ENCODE measurements at regions not wholly inside any gene's neighbourhood (a gene's known extent, or its start where the extent isn't known, plus 50 kb on each side); places are given as distances from the start of the nearest gene placed in this dataset.

DNA sequence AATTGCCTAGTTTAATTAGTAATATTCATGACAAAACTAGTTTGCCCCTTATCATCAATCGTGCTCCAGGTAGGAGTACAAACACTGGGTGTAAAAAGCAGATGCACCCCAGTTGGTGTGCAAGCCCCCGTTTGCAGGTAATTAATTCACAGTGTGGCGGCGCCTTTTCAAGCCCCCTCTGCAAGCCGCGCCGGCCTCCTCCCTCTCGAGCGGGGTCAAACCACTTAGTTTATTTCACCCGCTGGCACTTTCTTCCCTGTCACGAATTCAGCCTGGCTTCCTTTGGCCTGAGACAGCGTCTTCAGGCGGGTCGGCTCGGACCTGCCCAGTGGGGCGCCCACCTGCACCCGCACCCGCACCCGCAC lies 64.7 kb upstream of the MAPRE2 start:
- H3K27me3 ChIP-seq (ENCODE audit: insufficient read depth, low read depth, severe bottlenecking), result peaks cover 40% of the 10 kb centered on the region
- TF ChIP-seq, protein P1, sequence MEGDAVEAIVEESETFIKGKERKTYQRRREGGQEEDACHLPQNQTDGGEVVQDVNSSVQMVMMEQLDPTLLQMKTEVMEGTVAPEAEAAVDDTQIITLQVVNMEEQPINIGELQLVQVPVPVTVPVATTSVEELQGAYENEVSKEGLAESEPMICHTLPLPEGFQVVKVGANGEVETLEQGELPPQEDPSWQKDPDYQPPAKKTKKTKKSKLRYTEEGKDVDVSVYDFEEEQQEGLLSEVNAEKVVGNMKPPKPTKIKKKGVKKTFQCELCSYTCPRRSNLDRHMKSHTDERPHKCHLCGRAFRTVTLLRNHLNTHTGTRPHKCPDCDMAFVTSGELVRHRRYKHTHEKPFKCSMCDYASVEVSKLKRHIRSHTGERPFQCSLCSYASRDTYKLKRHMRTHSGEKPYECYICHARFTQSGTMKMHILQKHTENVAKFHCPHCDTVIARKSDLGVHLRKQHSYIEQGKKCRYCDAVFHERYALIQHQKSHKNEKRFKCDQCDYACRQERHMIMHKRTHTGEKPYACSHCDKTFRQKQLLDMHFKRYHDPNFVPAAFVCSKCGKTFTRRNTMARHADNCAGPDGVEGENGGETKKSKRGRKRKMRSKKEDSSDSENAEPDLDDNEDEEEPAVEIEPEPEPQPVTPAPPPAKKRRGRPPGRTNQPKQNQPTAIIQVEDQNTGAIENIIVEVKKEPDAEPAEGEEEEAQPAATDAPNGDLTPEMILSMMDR (IDR thresholded peaks at IDR 0.05; ENCODE audit: low read depth, low read length), result no peak
- H3K4me3 ChIP-seq (ENCODE audit: low read depth, low read length), result peak overlapping the region; percentile 75
- no peaks in the 10 kb centered on the region for H3K9me3 ChIP-seq (ENCODE audit: severe bottlenecking)
- no peak for DNase-seq
- H3K27ac ChIP-seq, result no peak overlapping the region
- H3K36me3 ChIP-seq, result no peaks in the 10 kb centered on the region

DNA sequence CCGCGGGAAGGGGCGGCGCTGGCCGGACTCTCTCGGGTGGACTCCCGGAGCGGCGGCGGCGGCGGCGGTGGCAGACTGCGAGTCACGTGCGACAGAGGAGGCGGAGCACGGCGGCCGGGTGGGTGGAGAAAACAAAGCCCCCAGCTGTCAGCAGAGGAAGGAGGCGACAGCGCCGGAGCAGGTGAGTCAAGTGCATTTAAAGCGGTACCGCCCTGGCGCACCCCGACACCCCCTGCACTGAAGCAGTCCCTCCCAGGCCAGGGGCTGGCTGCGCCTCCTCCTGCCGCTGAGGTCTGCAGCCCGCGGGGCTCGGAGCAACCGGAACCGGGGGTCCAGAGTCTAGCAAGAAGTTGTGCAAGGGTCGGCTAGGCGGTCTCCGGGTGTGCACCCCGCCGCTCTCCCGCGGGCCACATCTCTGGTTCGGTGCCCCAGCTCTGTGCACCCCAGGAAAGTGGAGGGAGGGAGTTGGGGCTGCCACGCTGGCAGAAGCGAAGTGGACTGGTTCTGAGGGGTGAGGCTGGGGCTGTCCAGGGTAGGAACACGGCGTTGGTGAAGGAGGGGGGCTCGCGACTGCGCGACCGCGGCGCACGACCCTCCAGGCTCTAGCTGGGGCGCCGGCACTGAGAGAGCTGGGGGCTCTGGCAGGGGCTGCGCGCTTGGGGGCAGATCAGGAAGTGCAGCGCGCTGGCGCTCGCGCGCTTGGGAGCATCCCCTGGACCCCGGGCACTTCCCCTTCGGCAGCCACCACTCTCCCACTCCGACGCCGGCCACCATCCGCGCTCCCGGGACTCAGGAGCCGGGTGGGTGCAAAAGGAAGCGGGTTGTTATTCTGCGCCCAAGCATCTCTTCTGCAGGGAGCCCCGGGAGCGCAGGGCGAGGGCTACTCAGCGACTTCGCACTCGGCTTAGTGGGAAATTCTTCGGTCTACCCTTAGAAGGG lies 64.0 kb upstream of the MAPRE2 start:
- H3K4me3 ChIP-seq (ENCODE audit: low read depth, low read length), result peak overlapping the region; percentile 75
- H3K9me3 ChIP-seq (ENCODE audit: severe bottlenecking), result no peaks in the 10 kb centered on the region
- no peak overlapping the region for H3K27ac ChIP-seq
- peak; percentile 86 for DNase-seq
- no peaks in the 10 kb centered on the region for H3K36me3 ChIP-seq
- TF ChIP-seq, protein P1 (IDR thresholded peaks at IDR 0.05; ENCODE audit: low read depth, low read length), result no peak
- peaks cover 40% of the 10 kb centered on the region for H3K27me3 ChIP-seq (ENCODE audit: insufficient read depth, low read depth, severe bottlenecking)

DNA sequence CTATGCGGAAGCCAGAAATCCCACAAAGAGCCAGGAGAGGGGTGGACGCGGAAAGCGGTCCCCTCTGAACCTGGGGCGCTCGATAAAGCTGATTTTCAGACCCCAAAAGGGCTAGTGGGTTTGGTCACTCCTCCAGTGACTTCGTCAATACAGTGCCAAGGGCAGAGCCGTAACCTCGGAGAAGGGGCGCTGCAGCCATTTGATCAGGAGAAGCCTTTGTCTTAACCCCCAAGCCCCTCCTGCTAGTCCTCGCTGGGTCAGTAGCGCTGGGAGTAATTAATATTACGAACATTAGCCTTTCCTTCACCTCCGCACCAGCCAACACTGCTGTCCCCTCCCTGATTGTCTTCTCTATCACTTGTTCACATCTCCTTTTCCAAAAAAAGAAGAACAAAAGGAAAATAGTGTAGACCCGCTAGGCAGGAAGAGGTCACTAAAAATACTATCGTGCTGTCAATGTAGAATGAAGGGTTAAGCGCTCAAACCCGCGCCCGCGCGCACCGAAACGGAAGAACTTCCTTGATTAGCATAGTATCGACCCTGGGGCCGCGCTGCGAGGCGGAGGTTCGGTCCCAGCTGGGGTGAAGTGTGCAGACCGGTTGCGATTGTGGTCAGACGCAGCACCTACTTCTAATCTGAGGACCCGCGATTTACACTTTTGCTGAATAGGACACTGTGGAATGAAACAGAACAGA lies 63.2 kb upstream of the MAPRE2 start:
- DNase-seq, result peak; percentile 63
- TF ChIP-seq, protein P1 (IDR thresholded peaks at IDR 0.05; ENCODE audit: low read depth, low read length), result no peak
- H3K27ac ChIP-seq, result no peak overlapping the region
- peak overlapping the region; percentile 75 for H3K4me3 ChIP-seq (ENCODE audit: low read depth, low read length)
- no peaks in the 10 kb centered on the region for H3K9me3 ChIP-seq (ENCODE audit: severe bottlenecking)
- H3K27me3 ChIP-seq (ENCODE audit: insufficient read depth, low read depth, severe bottlenecking), result peaks cover 40% of the 10 kb centered on the region
- no peaks in the 10 kb centered on the region for H3K36me3 ChIP-seq

DNA sequence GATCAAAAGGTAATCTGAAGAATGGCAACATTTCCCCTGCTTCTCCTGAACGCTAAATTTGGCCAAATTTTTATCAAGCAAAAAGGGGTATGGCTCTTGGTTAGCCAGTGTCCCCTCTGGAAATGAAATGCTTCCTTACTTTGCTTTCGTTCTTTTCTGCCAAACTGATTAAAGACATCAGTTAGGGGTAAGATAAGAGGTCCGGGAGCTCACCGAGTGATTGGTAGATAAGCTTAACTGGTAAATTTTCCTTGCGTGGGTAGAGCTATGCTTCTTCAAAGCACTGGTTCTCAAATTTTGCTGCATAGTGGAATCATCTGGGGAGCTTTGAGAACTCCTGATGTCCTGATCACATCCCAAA lies 62.7 kb upstream of the MAPRE2 start:
- Histone ChIP-seq H3K27me3 (ENCODE audit: insufficient read depth, low read depth, severe bottlenecking) (peaks cover 36% of the 10 kb centered on the region), H3K36me3 (no peaks in the 10 kb centered on the region), H3K9me3 (ENCODE audit: severe bottlenecking) (no peaks in the 10 kb centered on the region), H3K27ac (no peak overlapping the region), H3K4me3 (ENCODE audit: low read depth, low read length) (peak overlapping the region; percentile 75)
- TF ChIP-seq, protein P1 (IDR thresholded peaks at IDR 0.05; ENCODE audit: low read depth, low read length), result no peak
- no peak for DNase-seq

DNA sequence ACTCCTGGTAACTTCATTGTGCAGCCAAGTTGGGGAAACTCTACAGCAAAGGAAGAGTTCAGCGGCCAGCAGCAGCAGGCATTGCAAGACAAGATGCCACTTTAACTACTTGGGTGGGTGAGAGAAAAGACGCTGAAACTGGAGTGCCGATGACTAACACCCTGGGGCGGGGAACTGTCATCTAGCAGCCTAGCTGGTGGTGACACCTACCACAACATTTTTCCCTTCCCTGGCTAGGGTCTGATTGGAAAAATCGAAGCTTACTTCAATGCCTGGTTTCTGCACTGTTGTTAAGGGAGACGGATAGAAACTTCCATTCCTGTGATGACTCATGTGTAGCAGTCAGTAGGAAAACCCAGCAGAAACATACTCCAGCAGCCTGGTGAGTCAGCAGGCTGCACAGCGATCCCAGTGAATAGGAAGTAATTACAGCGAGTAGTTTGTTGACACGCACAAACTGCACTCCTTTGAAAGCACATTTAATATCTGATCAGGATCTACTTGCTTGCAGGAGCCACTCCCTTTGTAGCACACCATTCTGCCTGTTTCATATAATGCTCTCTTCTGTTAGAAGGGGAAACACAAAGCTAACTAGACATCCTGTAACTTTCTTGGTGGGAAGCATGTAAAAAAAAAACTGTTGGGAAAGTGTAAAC lies 62.1 kb upstream of the MAPRE2 start:
- Histone ChIP-seq H3K9me3 (ENCODE audit: severe bottlenecking) (no peaks in the 10 kb centered on the region), H3K27ac (no peak overlapping the region), H3K36me3 (no peaks in the 10 kb centered on the region), H3K27me3 (ENCODE audit: insufficient read depth, low read depth, severe bottlenecking) (peaks cover 35% of the 10 kb centered on the region), H3K4me3 (ENCODE audit: low read depth, low read length) (peak overlapping the region; percentile 75; the same call in 1 of the 2 replicates)
- DNase-seq, result peak; percentile 11
- TF ChIP-seq, protein P1 (IDR thresholded peaks at IDR 0.05; ENCODE audit: low read depth, low read length), result no peak

Data from WERI-Rb-1 (cell line).